CD14-positive monocyte (primary cell): ENCODE measurements at regions not wholly inside any gene's neighbourhood (a gene's known extent, or its start where the extent isn't known, plus 50 kb on each side); places are given as distances from the start of the nearest gene placed in this dataset.

Source experiments
- DNase-seq, 3 donors: peaks; one replicate each; pipeline ENCODE4 v3.0.0-alpha.2; 2011 to 2022
- H2AFZ ChIP-seq: 2 replicates; pipeline ENCODE4 v1.6.0; 2012; ENCODE audit warnings: mild to moderate bottlenecking, low read depth, low read length, inconsistent platforms; ENCODE audit not compliant: insufficient read depth, poor library complexity, severe bottlenecking
- H3K27ac ChIP-seq, 2 donors: 1 replicate in 1 of 2; 2 replicates in 1 of 2; pipeline ENCODE4 v1.5.1; 2012 to 2013; ENCODE audit warnings: low read length in 2 of 2, control low read depth in 1 of 2, inconsistent platforms in 1 of 2, low read depth in 1 of 2, mild to moderate bottlenecking in 1 of 2
- H3K27me3 ChIP-seq, 2 donors: one replicate each; pipeline versions ENCODE4 v1.6.0 to v1.6.1; 2011 to 2013; ENCODE audit warnings: low read length in 2 of 2; ENCODE audit not compliant: control insufficient read depth in 2 of 2, insufficient read depth in 2 of 2
- H3K36me3 ChIP-seq, 2 donors: replicated peaks in 1 of 2; 1 replicate in 1 of 2; 2 replicates in 1 of 2; pipeline versions ENCODE4 v1.5.1 to v1.6.1; 2012 to 2013; ENCODE audit warnings: low read length in 2 of 2, control low read depth in 1 of 2, inconsistent platforms in 1 of 2, mild to moderate bottlenecking in 1 of 2; ENCODE audit not compliant: insufficient read depth in 2 of 2, control insufficient read depth in 1 of 2
- H3K4me1 ChIP-seq, 2 donors: 1 replicate in 1 of 2; 2 replicates in 1 of 2; pipeline versions ENCODE4 v1.5.1 to v1.6.1; 2012 to 2013; ENCODE audit warnings: low read length in 2 of 2, control low read depth in 1 of 2, inconsistent platforms in 1 of 2, mild to moderate bottlenecking in 1 of 2, moderate library complexity in 1 of 2; ENCODE audit not compliant: insufficient read depth in 2 of 2, control insufficient read depth in 1 of 2
- H3K4me2 ChIP-seq: replicated peaks from 2 replicates; pipeline ENCODE3; 2012; ENCODE audit warnings: low read length, moderate library complexity, mild to moderate bottlenecking; ENCODE audit not compliant: poor library complexity, severe bottlenecking; ENCODE audit errors: extremely low read depth
- H3K4me3 ChIP-seq, 3 experiments: fragments of 200-600 bp in 1 of 3; sonication (generic) in 1 of 3; replicated peaks in 1 of 3; 1 replicate in 2 of 3; 2 replicates in 1 of 3; pipeline ENCODE4 v1.5.1; 2011 to 2013; ENCODE audit warnings: low read length in 3 of 3, mild to moderate bottlenecking in 3 of 3, control low read depth in 2 of 3, low read depth in 2 of 3, inconsistent platforms in 1 of 3, moderate library complexity in 1 of 3
- H3K79me2 ChIP-seq: 2 replicates; pipeline ENCODE4 v1.6.0; 2012; ENCODE audit warnings: mild to moderate bottlenecking, control low read depth, inconsistent platforms, low read length, moderate library complexity; ENCODE audit not compliant: insufficient read depth
- H3K9ac ChIP-seq: 2 replicates; pipeline ENCODE4 v1.6.0; 2017; ENCODE audit warnings: low read length, mild to moderate bottlenecking; ENCODE audit not compliant: insufficient read depth, poor library complexity, severe bottlenecking
- H3K9me3 ChIP-seq, 2 donors: replicated peaks in 1 of 2; 1 replicate in 1 of 2; 2 replicates in 1 of 2; pipeline versions ENCODE4 v1.5.1 to v1.6.1; 2012 to 2013; ENCODE audit warnings: low read length in 2 of 2, control low read depth in 1 of 2; ENCODE audit not compliant: control insufficient read depth in 1 of 2, insufficient read depth in 1 of 2
- H4K20me1 ChIP-seq: 2 replicates; pipeline ENCODE4 v1.6.0; 2012; ENCODE audit warnings: mild to moderate bottlenecking, low read length, control low read depth, moderate library complexity; ENCODE audit not compliant: insufficient read depth
- H3K27ac Mint-ChIP-seq, 7 donors: one replicate each; pipeline ENCODE4 v1.8.0; 2020; ENCODE audit warnings: mild to moderate bottlenecking in 7 of 7, mixed read lengths in 7 of 7, moderate library complexity in 6 of 7, inconsistent platforms in 2 of 7
- H3K27me3 Mint-ChIP-seq, 3 donors: one replicate each; pipeline ENCODE4 v1.8.0; 2021 to 2022; ENCODE audit warnings: low read depth in 3 of 3, mild to moderate bottlenecking in 3 of 3, mixed read lengths in 3 of 3, moderate library complexity in 3 of 3, inconsistent platforms in 1 of 3
- H3K36me3 Mint-ChIP-seq, 2 donors: one replicate each; pipeline ENCODE4 v1.8.0; 2020; ENCODE audit warnings: mixed read lengths in 2 of 2, inconsistent platforms in 1 of 2, mild to moderate bottlenecking in 1 of 2
- H3K4me1 Mint-ChIP-seq: one replicate; pipeline ENCODE4 v1.8.0; 2020; ENCODE audit warnings: mild to moderate bottlenecking, mixed read lengths
- H3K4me3 Mint-ChIP-seq, 2 donors: one replicate each; pipeline ENCODE4 v1.8.0; 2020; ENCODE audit warnings: mild to moderate bottlenecking in 2 of 2, mixed read lengths in 2 of 2, moderate library complexity in 1 of 2
- H3K9me3 Mint-ChIP-seq, 7 donors: one replicate each; pipeline ENCODE4 v1.8.0; 2020 to 2022; ENCODE audit warnings: mixed read lengths in 7 of 7, mild to moderate bottlenecking in 6 of 7, moderate library complexity in 6 of 7, inconsistent platforms in 2 of 7
- WGBS: methylation state at CpG from one replicate; pipeline ENCODE4 v1.1.5; 2013; ENCODE audit warnings: missing lambda C conversion rate; ENCODE audit not compliant: insufficient coverage; 5-methylcytosine and 5-hydroxymethylcytosine counted together
- intact Hi-C, 2 donors: fragments of 100-400 bp; cut with micrococcal nuclease; formaldehyde crosslinking; loops; one replicate each; pipeline versions ENCODE4 v1.15.0 to v1.15.1; 2023
- TF ChIP-seq, protein P1 (sequence below): fragments of 200-600 bp; IDR thresholded peaks from one replicate; pipeline ENCODE4 v1.8.0; 2022; ENCODE audit warnings: antibody characterized with exemption, mild to moderate bottlenecking

GRCh38 chr3:153029350-153029749 is 132.7 kb upstream of the RAP2B start:
- H3K4me3 ChIP-seq = no peak overlapping the region
- intact Hi-C loops = loop anchor here (5.0 kb wide), 1 partner anchor 738 kb away; no protein-coding TSS in a partner anchor
- Mint-ChIP-seq H3K27me3 (peaks cover 0 to 3% (median 2%) of the 10 kb centered on the region in 3 donors), H3K4me3 (no peak overlapping the region), H3K27ac (no peak overlapping the region), H3K4me1 (peaks cover 7% of the 10 kb centered on the region), H3K36me3 (no peaks in the 10 kb centered on the region), H3K9me3 (no peaks in the 10 kb centered on the region)
- H3K9ac ChIP-seq = no peak overlapping the region
- no peaks in the 10 kb centered on the region for H4K20me1 ChIP-seq
- no peak overlapping the region for H3K4me2 ChIP-seq
- no peaks in the 10 kb centered on the region for H3K4me1 ChIP-seq
- no peak overlapping the region for H3K27ac ChIP-seq
- H3K27me3 ChIP-seq = no peaks in the 10 kb centered on the region
- H2AFZ ChIP-seq = no peak overlapping the region
- 100% methylated on average over 1 of the region's 6 CpGs for WGBS
- TF ChIP-seq, protein P1, sequence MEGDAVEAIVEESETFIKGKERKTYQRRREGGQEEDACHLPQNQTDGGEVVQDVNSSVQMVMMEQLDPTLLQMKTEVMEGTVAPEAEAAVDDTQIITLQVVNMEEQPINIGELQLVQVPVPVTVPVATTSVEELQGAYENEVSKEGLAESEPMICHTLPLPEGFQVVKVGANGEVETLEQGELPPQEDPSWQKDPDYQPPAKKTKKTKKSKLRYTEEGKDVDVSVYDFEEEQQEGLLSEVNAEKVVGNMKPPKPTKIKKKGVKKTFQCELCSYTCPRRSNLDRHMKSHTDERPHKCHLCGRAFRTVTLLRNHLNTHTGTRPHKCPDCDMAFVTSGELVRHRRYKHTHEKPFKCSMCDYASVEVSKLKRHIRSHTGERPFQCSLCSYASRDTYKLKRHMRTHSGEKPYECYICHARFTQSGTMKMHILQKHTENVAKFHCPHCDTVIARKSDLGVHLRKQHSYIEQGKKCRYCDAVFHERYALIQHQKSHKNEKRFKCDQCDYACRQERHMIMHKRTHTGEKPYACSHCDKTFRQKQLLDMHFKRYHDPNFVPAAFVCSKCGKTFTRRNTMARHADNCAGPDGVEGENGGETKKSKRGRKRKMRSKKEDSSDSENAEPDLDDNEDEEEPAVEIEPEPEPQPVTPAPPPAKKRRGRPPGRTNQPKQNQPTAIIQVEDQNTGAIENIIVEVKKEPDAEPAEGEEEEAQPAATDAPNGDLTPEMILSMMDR = no peak
- no peak for DNase-seq
- H3K36me3 ChIP-seq = no peaks in the 10 kb centered on the region
- H3K9me3 ChIP-seq = no peaks in the 10 kb centered on the region
- no peaks in the 10 kb centered on the region for H3K79me2 ChIP-seq

GRCh38 chr3:153032891-153033290 is 129.1 kb upstream of the RAP2B start:
- Mint-ChIP-seq H3K27me3 (peaks cover 0 to 2% (median 1%) of the 10 kb centered on the region in 3 donors), H3K4me3 (no peak overlapping the region), H3K9me3 (no peaks in the 10 kb centered on the region), H3K4me1 (peaks cover 7% of the 10 kb centered on the region), H3K36me3 (no peaks in the 10 kb centered on the region), H3K27ac (no peak overlapping the region)
- Histone ChIP-seq H4K20me1 (no peaks in the 10 kb centered on the region), H3K4me3 (no peak overlapping the region), H3K27ac (no peak overlapping the region), H2AFZ (no peak overlapping the region), H3K9me3 (no peaks in the 10 kb centered on the region), H3K36me3 (no peaks in the 10 kb centered on the region), H3K79me2 (no peaks in the 10 kb centered on the region), H3K4me2 (no peak overlapping the region), H3K9ac (no peak overlapping the region), H3K27me3 (no peaks in the 10 kb centered on the region), H3K4me1 (no peaks in the 10 kb centered on the region)
- WGBS = no CpG with 5 or more reads among the region's 1 CpG
- intact Hi-C loops = no loop called here
- TF ChIP-seq, protein P1 = no peak
- no peak for DNase-seq
